ENCODE measurements at regions not wholly inside any gene's neighbourhood (a gene's known extent, or its start where the extent isn't known, plus 50 kb on each side); places are given as distances from the start of the nearest gene placed in this dataset.

- Mint-ChIP-seq H3K27ac (peak overlapping the region; percentile 56), H3K9me3 (no peaks in the 10 kb centered on the region), H3K4me3 (no peak overlapping the region), H3K4me1 (peaks cover 36% of the 10 kb centered on the region), H3K27me3 (ENCODE audit: insufficient read depth) (peaks cover 7% of the 10 kb centered on the region), H3K36me3 (ENCODE audit: low read depth) (no peaks in the 10 kb centered on the region)
- no peaks in the 10 kb centered on the region for H3K9me3 ChIP-seq (ENCODE audit: control insufficient read depth, low read length)
- WGBS, 2 experiments (ENCODE audit: insufficient coverage in 1 of 2, insufficient read length in 1 of 2): 63 to 77% methylated on average over 4 to 19 of the region's 19 CpGs
- no peak for TF ChIP-seq CTCF (conservative IDR thresholded peaks at IDR 0.05)
- H3K4me1 ChIP-seq (ENCODE audit: control insufficient read depth, insufficient read depth, low read length): no peaks in the 10 kb centered on the region
- no peak for DNase-seq
- no peak overlapping the region for H3K4me3 ChIP-seq (ENCODE audit: low read length)
- no peaks in the 10 kb centered on the region for H3K36me3 ChIP-seq (ENCODE audit: control insufficient read depth, insufficient read depth, low read length)
- H3K27ac ChIP-seq (ENCODE audit: low read depth, low read length): no peak overlapping the region
- H3K9ac ChIP-seq (ENCODE audit: extremely low read depth, low read length, poor library complexity, severe bottlenecking): no peak overlapping the region
- no peaks in the 10 kb centered on the region for H3K27me3 ChIP-seq (ENCODE audit: control insufficient read depth, insufficient read depth, low read length, poor library complexity, severe bottlenecking)
Measured at GRCh38 chrX:39773923-39774773, 323.6 kb downstream of the BCOR start.

- no peak for DNase-seq
- WGBS, 2 experiments (ENCODE audit: insufficient coverage in 1 of 2, insufficient read length in 1 of 2): 84 to 100% methylated on average over 1 to 5 of the region's 5 CpGs
- H3K4me3 ChIP-seq (ENCODE audit: low read length): no peak overlapping the region
- no peaks in the 10 kb centered on the region for H3K27me3 ChIP-seq (ENCODE audit: control insufficient read depth, insufficient read depth, low read length, poor library complexity, severe bottlenecking)
- H3K4me3 Mint-ChIP-seq: no peak overlapping the region
- H3K9ac ChIP-seq (ENCODE audit: extremely low read depth, low read length, poor library complexity, severe bottlenecking): no peak overlapping the region
- peaks cover 2% of the 10 kb centered on the region for H3K27me3 Mint-ChIP-seq (ENCODE audit: insufficient read depth)
- H3K9me3 Mint-ChIP-seq: peaks cover 6% of the 10 kb centered on the region
- H3K27ac ChIP-seq (ENCODE audit: low read depth, low read length): no peak overlapping the region
- no peaks in the 10 kb centered on the region for H3K36me3 Mint-ChIP-seq (ENCODE audit: low read depth)
- H3K9me3 ChIP-seq (ENCODE audit: control insufficient read depth, low read length): no peaks in the 10 kb centered on the region
- no peak for TF ChIP-seq CTCF (conservative IDR thresholded peaks at IDR 0.05)
- no peak overlapping the region for H3K27ac Mint-ChIP-seq
- no peaks in the 10 kb centered on the region for H3K36me3 ChIP-seq (ENCODE audit: control insufficient read depth, insufficient read depth, low read length)
- no peaks in the 10 kb centered on the region for H3K4me1 ChIP-seq (ENCODE audit: control insufficient read depth, insufficient read depth, low read length)
- peaks cover 37% of the 10 kb centered on the region for H3K4me1 Mint-ChIP-seq
Measured at GRCh38 chrX:39774774-39775328, 322.9 kb downstream of the BCOR start.

- no peaks in the 10 kb centered on the region for H3K27me3 ChIP-seq (ENCODE audit: control insufficient read depth, insufficient read depth, low read length, poor library complexity, severe bottlenecking)
- no peaks in the 10 kb centered on the region for H3K36me3 ChIP-seq (ENCODE audit: control insufficient read depth, insufficient read depth, low read length)
- peaks cover 15% of the 10 kb centered on the region for H3K9me3 Mint-ChIP-seq
- no peak overlapping the region for H3K4me3 ChIP-seq (ENCODE audit: low read length)
- H3K9me3 ChIP-seq (ENCODE audit: control insufficient read depth, low read length): no peaks in the 10 kb centered on the region
- TF ChIP-seq CTCF (conservative IDR thresholded peaks at IDR 0.05): no peak
- H3K27me3 Mint-ChIP-seq (ENCODE audit: insufficient read depth): peaks cover 2% of the 10 kb centered on the region
- no peaks in the 10 kb centered on the region for H3K4me1 ChIP-seq (ENCODE audit: control insufficient read depth, insufficient read depth, low read length)
- no peak overlapping the region for H3K27ac Mint-ChIP-seq
- no peaks in the 10 kb centered on the region for H3K36me3 Mint-ChIP-seq (ENCODE audit: low read depth)
- no peak overlapping the region for H3K27ac ChIP-seq (ENCODE audit: low read depth, low read length)
- peaks cover 47% of the 10 kb centered on the region for H3K4me1 Mint-ChIP-seq
- H3K4me3 Mint-ChIP-seq: no peak overlapping the region
- no peak for DNase-seq
- no peak overlapping the region for H3K9ac ChIP-seq (ENCODE audit: extremely low read depth, low read length, poor library complexity, severe bottlenecking)
- WGBS, 2 experiments (ENCODE audit: insufficient coverage in 1 of 2, insufficient read length in 1 of 2): 94 to 95% methylated on average over 2 to 5 of the region's 5 CpGs
Measured at GRCh38 chrX:39777623-39778025, 320.1 kb downstream of the BCOR start.

All from endodermal cell (in vitro differentiated cells).